Colonic mucosa (tissue), 4 donors: ENCODE measurements at regions not wholly inside any gene's neighbourhood (a gene's known extent, or its start where the extent isn't known, plus 50 kb on each side); places are given as distances from the start of the nearest gene placed in this dataset.
"Not testable (repeated sequence)": the region's sequence is repeated elsewhere in the genome, so short reads cannot be mapped to it uniquely, and the experiment has no call there.

Experiments
- DNase-seq: peaks from one replicate; pipeline ENCODE4 v3.0.0-alpha.2; 2020
- H3K27ac ChIP-seq: fragments of 200-600 bp; one replicate; pipeline ENCODE4 v1.8.0; 2021
- H3K27me3 ChIP-seq: fragments of 200-600 bp; one replicate; pipeline ENCODE4 v1.8.0; 2021
- H3K36me3 ChIP-seq: fragments of 200-600 bp; one replicate; pipeline ENCODE4 v1.8.0; 2021
- H3K4me1 ChIP-seq: fragments of 200-600 bp; one replicate; pipeline ENCODE4 v1.8.0; 2021; ENCODE audit warnings: mild to moderate bottlenecking
- H3K4me3 ChIP-seq: fragments of 200-600 bp; one replicate; pipeline ENCODE4 v1.8.0; 2021
- H3K9ac ChIP-seq, 2 donors: one replicate each; pipeline ENCODE4 v1.7.0; 2013; ENCODE audit warnings: control low read depth in 2 of 2, low read depth in 2 of 2, low read length in 2 of 2
- H3K9me3 ChIP-seq: fragments of 200-600 bp; one replicate; pipeline ENCODE4 v1.8.0; 2021
- intact Hi-C: fragments of 100-400 bp; cut with DNase I; formaldehyde crosslinking; loops from one replicate; pipeline ENCODE4 v1.14.1; 2022
- TF ChIP-seq, protein P1 (sequence below): fragments of 200-600 bp; IDR thresholded peaks from one replicate; pipeline ENCODE4 v1.8.0; 2022; ENCODE audit warnings: antibody characterized with exemption, mild to moderate bottlenecking
- donor health status: healthy.
- donor health status: DM: no; HTN: no; CAD: no.
- donor health status: DM: no; HTN: no; CAD: no.

DNA sequence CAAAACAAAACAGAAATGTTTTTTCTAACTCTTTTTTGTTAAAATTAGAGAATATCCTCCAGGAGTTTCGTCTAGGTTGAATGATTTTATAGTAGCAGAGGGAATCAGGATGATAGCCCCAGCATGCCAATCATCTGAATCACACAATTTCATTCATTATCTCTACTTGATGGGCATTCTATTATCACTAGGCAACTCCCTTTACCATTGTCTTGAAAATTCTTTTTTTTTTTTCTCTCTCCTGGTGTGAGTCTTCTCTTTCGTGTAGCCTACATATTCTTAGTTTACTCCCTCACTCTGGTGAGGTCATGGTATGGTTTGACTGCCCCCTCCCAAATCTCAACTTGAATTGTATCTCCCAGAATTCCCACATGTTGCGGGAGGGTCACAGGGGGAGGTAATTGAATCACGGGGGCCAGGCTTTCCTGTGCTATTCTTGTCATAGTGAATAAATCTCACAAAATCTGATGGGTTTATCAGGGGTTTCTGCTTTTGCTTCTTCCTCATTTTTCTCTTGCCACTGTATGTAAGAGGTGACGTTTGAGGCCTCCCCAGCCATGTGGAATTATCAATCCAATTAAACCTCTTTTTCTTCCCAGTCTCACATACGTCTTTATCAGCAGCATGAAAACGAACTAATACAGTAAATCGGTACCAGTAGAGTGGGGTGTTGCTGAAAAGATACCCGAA, 105.0 kb downstream of the OTUD1 start:
- Histone ChIP-seq H3K9me3 (no peaks in the 10 kb centered on the region), H3K9ac (no peak overlapping the region), H3K36me3 (no peaks in the 10 kb centered on the region), H3K4me3 (no peak overlapping the region), H3K27ac (no peak overlapping the region), H3K27me3 (no peaks in the 10 kb centered on the region), H3K4me1 (no peaks in the 10 kb centered on the region)
- intact Hi-C loops = no loop called here
- TF ChIP-seq, protein P1, sequence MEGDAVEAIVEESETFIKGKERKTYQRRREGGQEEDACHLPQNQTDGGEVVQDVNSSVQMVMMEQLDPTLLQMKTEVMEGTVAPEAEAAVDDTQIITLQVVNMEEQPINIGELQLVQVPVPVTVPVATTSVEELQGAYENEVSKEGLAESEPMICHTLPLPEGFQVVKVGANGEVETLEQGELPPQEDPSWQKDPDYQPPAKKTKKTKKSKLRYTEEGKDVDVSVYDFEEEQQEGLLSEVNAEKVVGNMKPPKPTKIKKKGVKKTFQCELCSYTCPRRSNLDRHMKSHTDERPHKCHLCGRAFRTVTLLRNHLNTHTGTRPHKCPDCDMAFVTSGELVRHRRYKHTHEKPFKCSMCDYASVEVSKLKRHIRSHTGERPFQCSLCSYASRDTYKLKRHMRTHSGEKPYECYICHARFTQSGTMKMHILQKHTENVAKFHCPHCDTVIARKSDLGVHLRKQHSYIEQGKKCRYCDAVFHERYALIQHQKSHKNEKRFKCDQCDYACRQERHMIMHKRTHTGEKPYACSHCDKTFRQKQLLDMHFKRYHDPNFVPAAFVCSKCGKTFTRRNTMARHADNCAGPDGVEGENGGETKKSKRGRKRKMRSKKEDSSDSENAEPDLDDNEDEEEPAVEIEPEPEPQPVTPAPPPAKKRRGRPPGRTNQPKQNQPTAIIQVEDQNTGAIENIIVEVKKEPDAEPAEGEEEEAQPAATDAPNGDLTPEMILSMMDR = no peak
- no peak for DNase-seq

DNA sequence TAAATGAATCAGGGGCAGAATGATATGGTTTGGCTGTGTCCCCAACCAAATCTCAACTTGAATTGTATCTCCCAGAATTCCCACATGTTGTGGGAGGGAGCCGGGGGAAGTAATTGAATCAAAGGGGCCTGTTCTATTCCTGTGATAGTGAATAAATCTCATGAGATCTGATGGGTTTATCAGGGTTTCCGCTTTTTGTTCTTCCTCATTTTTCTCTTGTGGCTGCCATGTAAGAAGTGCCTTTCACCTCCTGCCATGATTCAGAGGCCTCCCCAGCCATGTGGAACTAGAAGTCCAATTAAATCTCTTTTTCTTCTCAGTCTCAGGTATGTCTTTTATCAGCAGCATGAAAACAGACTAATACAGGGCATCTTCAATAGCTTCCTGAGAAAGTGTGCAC, 107.0 kb downstream of the OTUD1 start:
- H3K9ac ChIP-seq, H3K36me3 ChIP-seq, H3K4me1 ChIP-seq, H3K27ac ChIP-seq, DNase-seq, H3K27me3 ChIP-seq, H3K9me3 ChIP-seq, intact Hi-C loops, H3K4me3 ChIP-seq: not testable (repeated sequence)

DNA sequence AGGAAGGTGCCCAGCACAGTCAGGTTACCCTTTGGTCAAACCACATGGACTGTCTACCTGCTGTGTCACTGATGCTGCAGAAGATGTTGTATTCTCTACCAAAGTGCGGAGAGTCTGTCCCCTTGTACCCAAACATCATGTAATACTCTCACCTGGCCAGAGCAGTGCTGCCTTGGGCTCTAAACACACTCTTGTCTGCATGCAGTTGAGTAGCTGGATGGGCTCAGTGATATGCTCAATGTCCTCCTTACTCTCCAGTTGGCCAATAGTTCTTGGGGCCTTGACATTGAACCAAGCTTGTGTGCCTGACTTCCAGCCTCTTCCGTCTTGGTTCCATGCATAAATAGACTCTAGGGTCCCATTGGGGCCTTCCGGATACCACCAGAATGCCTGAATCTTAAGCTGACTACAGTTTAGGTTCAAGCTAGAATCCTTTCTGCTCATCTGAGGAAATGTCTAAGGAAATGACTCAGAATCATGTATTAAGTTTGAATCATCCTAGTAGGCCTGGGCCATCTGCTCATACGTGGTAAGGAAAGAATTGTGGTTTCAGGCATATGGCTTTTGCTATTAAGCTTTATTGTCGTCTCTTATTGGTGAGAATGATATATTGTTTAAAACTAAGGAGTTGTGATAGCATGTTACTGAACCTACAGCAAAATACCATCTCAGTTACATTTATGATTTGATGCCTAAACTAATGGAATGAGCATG, 118.0 kb downstream of the OTUD1 start:
- no peak overlapping the region for H3K9ac ChIP-seq
- H3K36me3 ChIP-seq = no peaks in the 10 kb centered on the region
- no peaks in the 10 kb centered on the region for H3K9me3 ChIP-seq
- DNase-seq = no peak
- TF ChIP-seq, protein P1 = no peak
- H3K27me3 ChIP-seq = no peaks in the 10 kb centered on the region
- H3K4me3 ChIP-seq = no peak overlapping the region
- H3K27ac ChIP-seq = no peak overlapping the region
- no peaks in the 10 kb centered on the region for H3K4me1 ChIP-seq
- intact Hi-C loops = no loop called here

DNA sequence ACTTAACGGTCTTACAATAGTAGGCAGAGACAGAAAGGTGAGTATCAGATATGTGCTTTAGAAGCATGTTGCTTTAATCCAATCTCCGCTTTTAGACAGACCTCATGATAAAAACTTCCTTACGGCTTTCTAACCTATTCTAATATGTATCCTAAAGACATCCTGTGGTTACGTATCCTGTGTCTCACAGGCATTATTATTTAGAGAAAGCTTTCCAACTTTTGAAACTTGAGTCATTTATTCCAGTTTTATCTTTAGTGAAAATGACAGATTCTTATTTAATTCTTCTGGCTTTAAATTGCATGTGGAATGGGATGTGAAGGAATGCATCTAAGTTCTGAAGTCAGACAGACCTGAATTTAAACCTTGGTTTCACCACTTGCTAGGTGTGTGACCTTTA, 118.9 kb downstream of the OTUD1 start:
- Histone ChIP-seq H3K4me3 (no peak overlapping the region), H3K9ac (no peak overlapping the region), H3K36me3 (no peaks in the 10 kb centered on the region), H3K9me3 (no peaks in the 10 kb centered on the region), H3K27ac (no peak overlapping the region), H3K27me3 (no peaks in the 10 kb centered on the region), H3K4me1 (no peaks in the 10 kb centered on the region)
- no peak for DNase-seq
- TF ChIP-seq, protein P1 = no peak
- intact Hi-C loops = no loop called here

DNA sequence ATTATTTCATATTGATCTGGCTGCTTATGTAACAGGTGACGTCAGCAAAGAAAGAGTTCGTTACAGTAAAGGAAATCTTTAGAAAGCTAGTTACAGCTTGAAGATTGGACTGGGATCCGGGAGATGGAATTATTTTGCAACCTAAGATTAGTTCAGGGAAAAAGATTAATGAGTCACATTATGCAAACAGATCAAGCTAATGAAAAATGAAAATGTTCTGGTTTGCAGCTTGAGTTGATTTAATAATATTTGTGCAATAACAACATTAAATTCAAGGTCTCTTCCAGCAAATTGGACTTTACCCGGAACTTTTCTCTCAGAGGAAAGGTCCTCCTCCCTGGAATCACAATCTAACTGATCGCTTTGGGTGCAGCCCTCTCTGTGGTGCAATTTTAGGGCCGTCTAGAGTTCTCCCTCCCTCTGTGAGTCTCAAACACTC, 119.5 kb downstream of the OTUD1 start:
- intact Hi-C loops = no loop called here
- Histone ChIP-seq H3K36me3 (no peaks in the 10 kb centered on the region), H3K4me3 (no peak overlapping the region), H3K9ac (no peak overlapping the region), H3K4me1 (no peaks in the 10 kb centered on the region), H3K9me3 (no peaks in the 10 kb centered on the region), H3K27ac (no peak overlapping the region), H3K27me3 (no peaks in the 10 kb centered on the region)
- no peak for DNase-seq
- TF ChIP-seq, protein P1 = no peak

DNA sequence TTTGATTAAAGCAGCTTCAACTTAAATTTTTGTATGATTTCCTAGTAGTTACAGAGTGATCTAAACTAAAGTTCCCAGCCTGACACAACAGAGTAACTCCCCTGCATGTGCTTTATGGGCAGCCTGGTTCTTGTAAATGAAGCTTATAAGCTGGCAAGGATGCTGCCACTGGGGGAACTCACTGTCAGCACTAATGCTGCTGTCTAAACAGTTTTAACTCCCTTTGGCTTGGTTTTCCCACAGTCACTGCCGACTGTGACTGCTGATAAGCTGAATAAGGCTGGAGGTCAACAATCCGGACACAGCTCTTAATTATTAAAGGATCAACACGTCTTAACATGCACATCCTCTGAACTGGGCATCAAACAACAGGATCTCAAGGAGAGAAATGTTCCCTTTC, 130.1 kb downstream of the OTUD1 start:
- DNase-seq = no peak
- Histone ChIP-seq H3K4me1 (no peaks in the 10 kb centered on the region), H3K9ac (no peak overlapping the region), H3K36me3 (no peaks in the 10 kb centered on the region), H3K9me3 (no peaks in the 10 kb centered on the region), H3K4me3 (no peak overlapping the region), H3K27ac (no peak overlapping the region), H3K27me3 (no peaks in the 10 kb centered on the region)
- TF ChIP-seq, protein P1 = no peak
- intact Hi-C loops = no loop called here
